ENCODE measurements at regions not wholly inside any gene's neighbourhood (a gene's known extent, or its start where the extent isn't known, plus 50 kb on each side); places are given as distances from the start of the nearest gene placed in this dataset.
A peak's percentile ranks its signal among the peaks of the same experiment; 100 is the strongest.

DNA sequence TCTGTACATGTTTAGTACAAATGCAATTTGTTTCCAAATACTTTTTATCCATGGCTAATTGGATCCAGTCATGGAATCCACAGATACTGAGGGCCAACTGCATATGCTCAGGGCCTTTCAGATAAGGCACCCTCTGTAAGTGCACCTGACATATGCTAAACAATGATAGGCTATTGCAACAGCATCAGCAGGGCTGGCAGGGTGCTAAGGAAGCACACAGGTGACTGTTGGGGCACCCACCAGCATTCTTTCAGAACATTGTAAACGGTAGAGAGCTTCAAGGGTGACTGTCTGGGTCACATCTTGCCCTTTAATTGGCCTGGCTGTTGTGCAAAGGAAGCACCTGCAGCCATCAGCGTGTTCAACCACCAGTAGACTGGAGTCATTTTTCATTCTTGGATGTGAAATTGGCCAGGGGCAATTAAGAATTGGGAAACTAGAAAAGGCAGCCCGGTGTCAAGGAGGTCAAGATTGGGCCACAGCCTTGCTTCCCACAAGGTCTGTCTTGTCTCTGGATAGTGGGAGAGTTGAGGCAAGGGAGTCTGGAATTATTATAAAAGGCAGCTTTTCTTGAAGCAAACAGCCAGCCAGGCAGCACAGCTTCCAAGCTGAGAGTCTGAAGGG, 129.3 kb upstream of the RAI14 start:
- DNase-seq (ENCODE audit: low read depth) = no peak
- no peak overlapping the region for H3K4me3 ChIP-seq (replicated peaks; ENCODE audit: low read depth, low read length)
- TF ChIP-seq, protein P1, sequence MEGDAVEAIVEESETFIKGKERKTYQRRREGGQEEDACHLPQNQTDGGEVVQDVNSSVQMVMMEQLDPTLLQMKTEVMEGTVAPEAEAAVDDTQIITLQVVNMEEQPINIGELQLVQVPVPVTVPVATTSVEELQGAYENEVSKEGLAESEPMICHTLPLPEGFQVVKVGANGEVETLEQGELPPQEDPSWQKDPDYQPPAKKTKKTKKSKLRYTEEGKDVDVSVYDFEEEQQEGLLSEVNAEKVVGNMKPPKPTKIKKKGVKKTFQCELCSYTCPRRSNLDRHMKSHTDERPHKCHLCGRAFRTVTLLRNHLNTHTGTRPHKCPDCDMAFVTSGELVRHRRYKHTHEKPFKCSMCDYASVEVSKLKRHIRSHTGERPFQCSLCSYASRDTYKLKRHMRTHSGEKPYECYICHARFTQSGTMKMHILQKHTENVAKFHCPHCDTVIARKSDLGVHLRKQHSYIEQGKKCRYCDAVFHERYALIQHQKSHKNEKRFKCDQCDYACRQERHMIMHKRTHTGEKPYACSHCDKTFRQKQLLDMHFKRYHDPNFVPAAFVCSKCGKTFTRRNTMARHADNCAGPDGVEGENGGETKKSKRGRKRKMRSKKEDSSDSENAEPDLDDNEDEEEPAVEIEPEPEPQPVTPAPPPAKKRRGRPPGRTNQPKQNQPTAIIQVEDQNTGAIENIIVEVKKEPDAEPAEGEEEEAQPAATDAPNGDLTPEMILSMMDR (IDR thresholded peaks at IDR 0.05; ENCODE audit: low read length, missing control alignments) = no peak

- H3K4me3 ChIP-seq (replicated peaks; ENCODE audit: low read depth, low read length) = no peak overlapping the region
- DNase-seq (ENCODE audit: low read depth) = no peak
- TF ChIP-seq, protein P1 (IDR thresholded peaks at IDR 0.05; ENCODE audit: low read length, missing control alignments) = no peak
Observed at GRCh38 chr5:34529581-34530331, 126.4 kb upstream of the RAI14 start.

DNA sequence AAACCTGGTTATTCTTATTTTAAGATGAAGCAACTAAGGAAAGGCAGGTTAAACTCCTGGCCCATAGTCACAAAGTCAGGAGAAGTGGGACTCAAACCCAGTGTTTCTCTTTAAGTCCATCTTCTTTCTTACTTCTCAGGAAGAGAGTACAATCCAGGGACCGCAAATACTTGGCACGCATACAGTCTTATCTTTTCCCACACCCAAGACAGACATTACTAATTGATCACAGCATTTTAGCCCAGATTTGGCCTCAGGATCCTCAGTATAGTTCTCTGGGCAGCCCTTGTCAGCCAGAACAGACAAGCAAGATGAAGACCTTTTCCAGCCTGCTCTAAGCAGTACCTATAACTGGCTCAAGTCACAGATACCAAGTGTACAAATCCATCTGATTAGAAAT, 125.5 kb upstream of the RAI14 start:
- TF ChIP-seq, protein P1 (IDR thresholded peaks at IDR 0.05; ENCODE audit: low read length, missing control alignments) = no peak
- peak; percentile 91 for DNase-seq (ENCODE audit: low read depth)
- H3K4me3 ChIP-seq (replicated peaks; ENCODE audit: low read depth, low read length) = no peak overlapping the region

- TF ChIP-seq, protein P1 (IDR thresholded peaks at IDR 0.05; ENCODE audit: low read length, missing control alignments) = no peak
Observed at GRCh38 chr5:34531751-34532360, 124.3 kb upstream of the RAI14 start.

GRCh38 chr5:34533582-34534522, 122.3 kb upstream of the RAI14 start:
- TF ChIP-seq, protein P1 (IDR thresholded peaks at IDR 0.05; ENCODE audit: low read length, missing control alignments) = no peak
- H3K4me3 ChIP-seq (replicated peaks; ENCODE audit: low read depth, low read length) = no peak overlapping the region
- peak; percentile 76 for DNase-seq (ENCODE audit: low read depth)

More at GRCh38 chr5:34531751-34532360, 124.3 kb upstream of the RAI14 start:
- DNase-seq (ENCODE audit: low read depth) = peak; percentile 49
- H3K4me3 ChIP-seq (replicated peaks; ENCODE audit: low read depth, low read length) = no peak overlapping the region

- TF ChIP-seq, protein P1 (IDR thresholded peaks at IDR 0.05; ENCODE audit: low read length, missing control alignments) = no peak
- H3K4me3 ChIP-seq (replicated peaks; ENCODE audit: low read depth, low read length) = no peak overlapping the region
- peak; percentile 92 for DNase-seq (ENCODE audit: low read depth)
Observed at GRCh38 chr5:34534523-34535103, 121.5 kb upstream of the RAI14 start.

All from fibroblast of pulmonary artery (primary cell).